Endothelial cell of umbilical vein (primary cell): ENCODE measurements at regions not wholly inside any gene's neighbourhood (a gene's known extent, or its start where the extent isn't known, plus 50 kb on each side); places are given as distances from the start of the nearest gene placed in this dataset.

Experiments
- BruUV-seq: library from RNA; stranded (reverse); fragments of 400-500 nt; replicated peaks from 2 replicates; lab custom pipeline; 2021; lab: Mats Ljungman, UMichigan
- CTCF ChIA-PET: fragments of 300-600, 350-600 bp; sonication (Branson Sonifier 250); formaldehyde crosslinking; loops from one replicate; lab custom pipeline; 2021; ENCODE audit warnings: antibody characterized with exemption, inconsistent platforms; lab: Charles Lee
- POLR2A ChIA-PET: fragments of 300-600, 350-600 bp; sonication (Branson Sonifier 250); formaldehyde crosslinking; loops from one replicate; lab custom pipeline; 2021; ENCODE audit warnings: antibody characterized with exemption, inconsistent platforms; lab: Charles Lee
- DNase-seq: peaks from one replicate; pipeline ENCODE4 v3.0.0-alpha.2; 2011; ENCODE audit warnings: low read depth, low spot score
- FAIRE-seq: peaks from 2 replicates; lab custom pipeline; 2011; peaks lifted over from hg19 to GRCh38; lab: Jason Lieb, UNC
- H2AFZ ChIP-seq: 2 replicates; pipeline ENCODE4 v1.6.0; 2012; ENCODE audit warnings: low read depth, low read length, control low read depth, inconsistent platforms
- H3K27ac ChIP-seq: 2 replicates; pipeline ENCODE4 v1.5.1; 2011; ENCODE audit warnings: low read depth, mild to moderate bottlenecking, control low read depth, low read length, moderate library complexity; ENCODE audit not compliant: insufficient read depth
- H3K27me3 ChIP-seq, 2 experiments: 2 replicates each; pipeline versions ENCODE4 v1.6.0 to v1.6.1; 2011; ENCODE audit warnings: low read length in 2 of 2, mixed read lengths in 1 of 2; ENCODE audit not compliant: control insufficient read depth in 2 of 2, insufficient read depth in 2 of 2
- H3K36me3 ChIP-seq, 2 experiments: 2 replicates in 1 of 2; 3 replicates in 1 of 2; pipeline ENCODE4 v1.5.1; 2011; ENCODE audit warnings: low read length in 2 of 2, mild to moderate bottlenecking in 1 of 2, moderate library complexity in 1 of 2; ENCODE audit not compliant: control insufficient read depth in 2 of 2, insufficient read depth in 2 of 2; ENCODE audit errors: extremely low read depth in 1 of 2
- H3K4me1 ChIP-seq: 3 replicates; pipeline ENCODE4 v1.5.1; 2011; ENCODE audit warnings: mild to moderate bottlenecking, low read length; ENCODE audit not compliant: control insufficient read depth, insufficient read depth; ENCODE audit errors: extremely low read depth
- H3K4me2 ChIP-seq: 2 replicates; pipeline ENCODE4 v1.6.1; 2011; ENCODE audit warnings: low read length, control low read depth, mixed read lengths; ENCODE audit not compliant: insufficient read depth
- H3K4me3 ChIP-seq, 3 experiments: fragments of 200-600 bp in 1 of 3; sonication (generic), shearing (Covaris generic) in 1 of 3; replicated peaks in 1 of 3; 2 replicates each; pipeline ENCODE4 v1.5.1; 2011 to 2016; ENCODE audit warnings: control low read depth in 3 of 3, low read length in 3 of 3, mild to moderate bottlenecking in 2 of 3, inconsistent platforms in 1 of 3, low read depth in 1 of 3, moderate library complexity in 1 of 3; ENCODE audit not compliant: insufficient read depth in 1 of 3
- H3K79me2 ChIP-seq: 2 replicates; pipeline ENCODE4 v1.6.0; 2012; ENCODE audit warnings: low read length, inconsistent platforms; ENCODE audit not compliant: control insufficient read depth, insufficient read depth
- H3K9ac ChIP-seq: replicated peaks from 2 replicates; pipeline ENCODE3; 2011; ENCODE audit warnings: low read length, control low read depth; ENCODE audit not compliant: insufficient read depth; ENCODE audit errors: extremely low read depth
- H3K9me1 ChIP-seq: replicated peaks from 3 replicates; pipeline ENCODE4 v1.6.0; 2011; ENCODE audit warnings: mild to moderate bottlenecking, low read length; ENCODE audit not compliant: control insufficient read depth, insufficient read depth; ENCODE audit errors: extremely low read depth
- H3K9me3 ChIP-seq: replicated peaks from 2 replicates; pipeline ENCODE4 v1.5.1; 2012; ENCODE audit warnings: low read length, inconsistent platforms; ENCODE audit not compliant: control insufficient read depth, insufficient read depth
- H4K20me1 ChIP-seq: replicated peaks from 2 replicates; pipeline ENCODE3; 2011; ENCODE audit warnings: mild to moderate bottlenecking, low read length; ENCODE audit not compliant: control insufficient read depth, insufficient read depth; ENCODE audit errors: extremely low read depth
- EZH2 ChIP-seq: IDR thresholded peaks from 2 replicates; pipeline ENCODE4 v1.6.1; 2012; ENCODE audit warnings: borderline replicate concordance, low read depth, mild to moderate bottlenecking, moderate library complexity, low read length, inconsistent platforms; ENCODE audit not compliant: severe bottlenecking
- FOS ChIP-seq: IDR thresholded peaks from 2 replicates; pipeline ENCODE4 v1.6.1; 2011; ENCODE audit warnings: mild to moderate bottlenecking, low read length, moderate library complexity, borderline replicate concordance; ENCODE audit not compliant: insufficient read depth
- GATA2 ChIP-seq: IDR thresholded peaks from 2 replicates; pipeline ENCODE4 v1.7.0; 2011; ENCODE audit warnings: low read depth, mild to moderate bottlenecking, moderate library complexity, mixed read lengths, low read length; ENCODE audit not compliant: insufficient read length, insufficient read depth
- JUN ChIP-seq: IDR thresholded peaks from 2 replicates; pipeline ENCODE4 v1.6.1; 2011; ENCODE audit warnings: borderline replicate concordance, low read depth; ENCODE audit not compliant: insufficient read length, insufficient read depth
- MYC ChIP-seq: IDR thresholded peaks from one replicate; pipeline ENCODE4 v1.6.1; 2011; ENCODE audit warnings: mild to moderate bottlenecking, low read depth, low read length
- POLR2A ChIP-seq: IDR thresholded peaks from 2 replicates; pipeline ENCODE4 v1.6.1; 2012; ENCODE audit warnings: low read depth, mild to moderate bottlenecking, control low read depth, low read length
- POLR2AphosphoS5 ChIP-seq: IDR thresholded peaks from 2 replicates; pipeline ENCODE4 v1.6.1; 2012; ENCODE audit warnings: low read depth, mild to moderate bottlenecking, control low read depth, low read length, moderate library complexity; ENCODE audit not compliant: insufficient read depth
- dilution Hi-C: fragments of 300-500 bp; cut with MboI; formaldehyde crosslinking; loops from one replicate; pipeline ENCODE4 v1.15.0; 2019; ENCODE audit warnings: low sequenced_read_pairs; ENCODE audit not compliant: extremely low pct_ligation_motif_present
- intact Hi-C: fragments of 100-400 bp; cut with micrococcal nuclease; formaldehyde crosslinking; loops from one replicate; pipeline ENCODE4 v1.10.0; 2022
- TF ChIP-seq, protein P1 (sequence below), 2 donors: IDR thresholded peaks; 1 replicate in 1 of 2; 2 replicates in 1 of 2; pipeline ENCODE4 v1.5.1; 2011; ENCODE audit warnings: low read length in 2 of 2, mild to moderate bottlenecking in 2 of 2, moderate library complexity in 2 of 2, control low read depth in 1 of 2, inconsistent platforms in 1 of 2, low read depth in 1 of 2; ENCODE audit not compliant: insufficient read depth in 1 of 2; ENCODE audit errors: extremely low read depth in 1 of 2
- TF ChIP-seq, protein P2 (sequence below): IDR thresholded peaks from 2 replicates; pipeline ENCODE4 v1.6.1; 2011; ENCODE audit not compliant: insufficient read depth, insufficient read length

DNA sequence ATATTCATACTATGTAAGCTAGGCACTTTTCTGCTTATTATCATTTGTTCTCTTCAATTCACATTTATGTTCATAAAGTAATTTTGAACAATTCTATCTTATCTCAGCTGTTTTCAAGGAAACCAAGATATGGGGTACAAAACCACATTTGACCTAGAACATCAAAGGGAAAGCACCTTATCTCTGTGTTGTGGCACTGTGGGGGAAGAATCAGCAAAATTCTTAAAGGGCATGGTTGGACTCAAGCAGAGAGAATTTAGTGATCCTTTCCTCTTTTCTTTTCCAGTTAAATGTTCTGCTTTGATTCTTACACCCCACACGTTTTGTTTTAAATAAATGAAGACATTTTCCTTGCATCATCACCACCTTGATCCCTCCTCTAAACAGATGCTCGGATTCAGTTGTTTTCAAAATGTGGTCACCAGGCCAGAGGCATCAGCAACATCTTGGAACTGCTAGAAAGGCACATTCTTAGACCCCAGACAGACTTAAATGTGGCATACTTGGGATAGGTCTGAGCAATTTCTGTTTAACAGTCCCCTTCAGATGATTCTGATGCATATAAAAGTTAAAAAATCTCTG, 128.4 kb upstream of the TP63 start:
- Histone ChIP-seq H2AFZ (no peak overlapping the region), H3K9me3 (no peaks in the 10 kb centered on the region), H3K27ac (no peak overlapping the region), H3K4me1 (no peaks in the 10 kb centered on the region), H3K27me3 (no peaks in the 10 kb centered on the region), H3K79me2 (no peaks in the 10 kb centered on the region), H3K4me2 (no peak overlapping the region), H3K36me3 (no peaks in the 10 kb centered on the region), H3K4me3 (no peak overlapping the region), H4K20me1 (no peaks in the 10 kb centered on the region), H3K9ac (no peak overlapping the region), H3K9me1 (no peaks in the 10 kb centered on the region)
- dilution Hi-C loops: no loop called here
- DNase-seq: no peak
- CTCF ChIA-PET: no interaction called here
- TF ChIP-seq POLR2AphosphoS5 (no peak), MYC (no peak), EZH2 (no peak), GATA2 (no peak), POLR2A (no peak), FOS (no peak), JUN (no peak)
- TF ChIP-seq, protein P1, sequence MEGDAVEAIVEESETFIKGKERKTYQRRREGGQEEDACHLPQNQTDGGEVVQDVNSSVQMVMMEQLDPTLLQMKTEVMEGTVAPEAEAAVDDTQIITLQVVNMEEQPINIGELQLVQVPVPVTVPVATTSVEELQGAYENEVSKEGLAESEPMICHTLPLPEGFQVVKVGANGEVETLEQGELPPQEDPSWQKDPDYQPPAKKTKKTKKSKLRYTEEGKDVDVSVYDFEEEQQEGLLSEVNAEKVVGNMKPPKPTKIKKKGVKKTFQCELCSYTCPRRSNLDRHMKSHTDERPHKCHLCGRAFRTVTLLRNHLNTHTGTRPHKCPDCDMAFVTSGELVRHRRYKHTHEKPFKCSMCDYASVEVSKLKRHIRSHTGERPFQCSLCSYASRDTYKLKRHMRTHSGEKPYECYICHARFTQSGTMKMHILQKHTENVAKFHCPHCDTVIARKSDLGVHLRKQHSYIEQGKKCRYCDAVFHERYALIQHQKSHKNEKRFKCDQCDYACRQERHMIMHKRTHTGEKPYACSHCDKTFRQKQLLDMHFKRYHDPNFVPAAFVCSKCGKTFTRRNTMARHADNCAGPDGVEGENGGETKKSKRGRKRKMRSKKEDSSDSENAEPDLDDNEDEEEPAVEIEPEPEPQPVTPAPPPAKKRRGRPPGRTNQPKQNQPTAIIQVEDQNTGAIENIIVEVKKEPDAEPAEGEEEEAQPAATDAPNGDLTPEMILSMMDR (IDR thresholded peaks at IDR 0.05; ENCODE audit: extremely low read depth in 1 of 2, insufficient read depth in 1 of 2, low read depth in 1 of 2, low read length in 2 of 2): no peak
- TF ChIP-seq, protein P2, sequence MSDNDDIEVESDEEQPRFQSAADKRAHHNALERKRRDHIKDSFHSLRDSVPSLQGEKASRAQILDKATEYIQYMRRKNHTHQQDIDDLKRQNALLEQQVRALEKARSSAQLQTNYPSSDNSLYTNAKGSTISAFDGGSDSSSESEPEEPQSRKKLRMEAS: no peak
- intact Hi-C loops: no loop called here
- POLR2A ChIA-PET: no interaction called here
- no TSS peak for BruUV-seq
- no peak for FAIRE-seq
